ENCODE measurements at regions not wholly inside any gene's neighbourhood (a gene's known extent, or its start where the extent isn't known, plus 50 kb on each side); places are given as distances from the start of the nearest gene placed in this dataset.

DNA sequence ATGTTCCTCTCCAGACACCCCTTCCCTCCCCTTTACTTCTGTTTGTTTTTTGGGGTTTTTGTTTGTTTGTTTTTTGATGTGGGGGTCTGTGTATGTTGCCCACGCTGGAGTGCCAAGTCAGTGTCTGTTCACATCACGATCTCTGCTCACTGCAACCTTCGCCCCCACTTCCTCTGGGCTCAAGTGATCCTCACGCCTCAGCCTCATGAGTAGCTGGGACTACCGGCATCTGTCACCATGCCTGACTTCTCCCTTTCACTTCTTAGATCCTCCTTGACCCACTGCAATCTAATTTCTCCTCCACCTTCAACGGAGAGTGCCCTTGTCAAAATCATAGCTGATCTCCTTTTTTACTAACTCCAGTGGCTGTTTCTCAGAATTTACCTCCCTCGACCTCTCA, 100.7 kb upstream of the KIF26B start:
- H3K9me3 ChIP-seq (ENCODE audit: control insufficient read depth, low read length): no peaks in the 10 kb centered on the region
- H3K4me3 ChIP-seq (ENCODE audit: insufficient read depth, low read depth, low read length): no peak overlapping the region
- H3K4me1 ChIP-seq (ENCODE audit: control insufficient read depth, insufficient read depth, low read length): no peaks in the 10 kb centered on the region
- no peaks in the 10 kb centered on the region for H3K36me3 ChIP-seq (ENCODE audit: control insufficient read depth, insufficient read depth, low read length)
- 91 to 92% methylated on average over 7 of the region's 7 CpGs for WGBS, 2 experiments
- no peak overlapping the region for H3K27ac ChIP-seq (ENCODE audit: insufficient read depth, low read depth, low read length, poor library complexity, severe bottlenecking)
- no peaks in the 10 kb centered on the region for H3K27me3 ChIP-seq (ENCODE audit: control insufficient read depth, insufficient read depth, low read length, poor library complexity, severe bottlenecking)

GRCh38 chr1:245052258-245052657, 102.5 kb upstream of the KIF26B start:
- no peaks in the 10 kb centered on the region for H3K4me1 ChIP-seq (ENCODE audit: control insufficient read depth, insufficient read depth, low read length)
- WGBS, 2 experiments: 95% methylated on average over 10 of the region's 10 CpGs
- no peaks in the 10 kb centered on the region for H3K36me3 ChIP-seq (ENCODE audit: control insufficient read depth, insufficient read depth, low read length)
- no peak overlapping the region for H3K4me3 ChIP-seq (ENCODE audit: insufficient read depth, low read depth, low read length)
- no peaks in the 10 kb centered on the region for H3K27me3 ChIP-seq (ENCODE audit: control insufficient read depth, insufficient read depth, low read length, poor library complexity, severe bottlenecking)
- H3K27ac ChIP-seq (ENCODE audit: insufficient read depth, low read depth, low read length, poor library complexity, severe bottlenecking): no peak overlapping the region
- H3K9me3 ChIP-seq (ENCODE audit: control insufficient read depth, low read length): no peaks in the 10 kb centered on the region

DNA sequence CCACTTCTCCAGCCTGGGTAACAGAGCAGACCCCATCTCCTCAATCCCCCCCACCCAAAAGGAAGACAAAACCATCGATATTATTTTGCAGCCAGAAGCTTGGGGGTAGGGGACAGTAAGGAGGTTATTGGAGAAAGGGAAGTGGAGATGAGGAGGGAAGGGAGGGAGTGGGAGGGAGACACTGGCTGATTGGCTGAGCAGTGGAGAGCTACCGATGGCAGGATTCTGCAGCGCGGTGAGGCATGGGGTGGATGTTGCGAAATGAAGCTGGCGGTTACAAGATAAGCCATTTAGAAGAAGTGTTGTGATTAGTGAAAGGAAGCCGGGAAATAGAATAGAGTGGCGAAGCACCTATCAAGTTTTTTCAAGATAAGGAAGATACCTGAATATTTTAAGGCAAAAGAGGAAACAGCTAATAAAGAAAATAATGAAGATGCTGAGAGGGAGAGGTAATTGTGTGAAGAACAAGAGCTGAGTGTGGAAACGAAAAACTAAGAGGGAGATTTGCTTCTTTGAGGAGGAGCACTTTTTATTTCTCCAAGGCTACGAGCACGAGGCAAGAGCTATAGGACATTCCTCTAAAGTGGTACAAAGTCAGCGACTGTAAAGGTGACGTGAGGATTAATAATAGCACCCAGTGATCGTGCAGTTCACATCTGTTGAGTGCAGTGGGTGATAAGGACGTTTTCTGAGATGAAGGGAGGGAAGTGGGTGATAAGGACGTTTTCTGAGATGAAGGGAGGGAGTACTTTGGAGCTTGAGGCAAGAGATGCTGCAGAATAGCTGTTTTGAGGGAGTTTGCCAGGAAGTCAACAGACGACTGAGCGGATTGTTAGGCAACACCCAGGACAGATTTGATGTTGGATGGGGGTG, 103.2 kb upstream of the KIF26B start:
- H3K4me3 ChIP-seq (ENCODE audit: insufficient read depth, low read depth, low read length): no peak overlapping the region
- no peak overlapping the region for H3K27ac ChIP-seq (ENCODE audit: insufficient read depth, low read depth, low read length, poor library complexity, severe bottlenecking)
- no peaks in the 10 kb centered on the region for H3K27me3 ChIP-seq (ENCODE audit: control insufficient read depth, insufficient read depth, low read length, poor library complexity, severe bottlenecking)
- H3K9me3 ChIP-seq (ENCODE audit: control insufficient read depth, low read length): no peaks in the 10 kb centered on the region
- 77 to 78% methylated on average over 18 of the region's 18 CpGs for WGBS, 2 experiments
- H3K4me1 ChIP-seq (ENCODE audit: control insufficient read depth, insufficient read depth, low read length): no peaks in the 10 kb centered on the region
- no peaks in the 10 kb centered on the region for H3K36me3 ChIP-seq (ENCODE audit: control insufficient read depth, insufficient read depth, low read length)

DNA sequence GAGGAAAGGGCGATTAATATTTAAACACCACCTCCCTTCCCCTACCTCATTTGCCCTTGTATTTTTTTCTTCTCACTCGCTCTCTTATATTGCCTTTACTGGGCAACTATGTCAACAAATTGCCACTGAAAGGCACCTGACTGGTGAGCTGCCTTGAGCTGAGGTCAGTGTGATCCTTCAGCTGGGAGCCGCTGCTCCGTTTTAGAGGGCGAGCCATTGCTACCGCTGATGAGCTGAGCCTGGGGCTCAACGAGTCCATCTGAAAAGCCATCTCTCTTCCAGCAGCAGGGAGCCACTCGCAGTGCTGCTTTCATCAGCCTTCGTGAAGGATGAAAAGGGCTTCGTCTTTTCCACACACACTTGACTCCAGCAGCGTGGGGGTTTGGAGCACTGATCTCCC, 108.0 kb upstream of the KIF26B start:
- 24 to 25% methylated on average over 11 of the region's 11 CpGs for WGBS, 2 experiments
- no peaks in the 10 kb centered on the region for H3K4me1 ChIP-seq (ENCODE audit: control insufficient read depth, insufficient read depth, low read length)
- H3K4me3 ChIP-seq (ENCODE audit: insufficient read depth, low read depth, low read length): no peak overlapping the region
- H3K27me3 ChIP-seq (ENCODE audit: control insufficient read depth, insufficient read depth, low read length, poor library complexity, severe bottlenecking): no peaks in the 10 kb centered on the region
- H3K36me3 ChIP-seq (ENCODE audit: control insufficient read depth, insufficient read depth, low read length): no peaks in the 10 kb centered on the region
- H3K27ac ChIP-seq (ENCODE audit: insufficient read depth, low read depth, low read length, poor library complexity, severe bottlenecking): no peak overlapping the region
- H3K9me3 ChIP-seq (ENCODE audit: control insufficient read depth, low read length): no peaks in the 10 kb centered on the region

- Histone ChIP-seq H3K36me3 (ENCODE audit: control insufficient read depth, insufficient read depth, low read length) (no peaks in the 10 kb centered on the region), H3K4me3 (ENCODE audit: insufficient read depth, low read depth, low read length) (no peak overlapping the region), H3K27ac (ENCODE audit: insufficient read depth, low read depth, low read length, poor library complexity, severe bottlenecking) (no peak overlapping the region), H3K4me1 (ENCODE audit: control insufficient read depth, insufficient read depth, low read length) (peaks cover 3% of the 10 kb centered on the region), H3K27me3 (ENCODE audit: control insufficient read depth, insufficient read depth, low read length, poor library complexity, severe bottlenecking) (no peaks in the 10 kb centered on the region), H3K9me3 (ENCODE audit: control insufficient read depth, low read length) (no peaks in the 10 kb centered on the region)
- 90 to 92% methylated on average over 9 of the region's 9 CpGs for WGBS, 2 experiments
Observed at GRCh38 chr1:245046315-245046714, 108.5 kb upstream of the KIF26B start.

GRCh38 chr1:245045087-245045881, 109.5 kb upstream of the KIF26B start:
- H3K4me1 ChIP-seq (ENCODE audit: control insufficient read depth, insufficient read depth, low read length): peaks cover 8% of the 10 kb centered on the region
- H3K9me3 ChIP-seq (ENCODE audit: control insufficient read depth, low read length): no peaks in the 10 kb centered on the region
- no peak overlapping the region for H3K27ac ChIP-seq (ENCODE audit: insufficient read depth, low read depth, low read length, poor library complexity, severe bottlenecking)
- WGBS, 2 experiments: 86 to 87% methylated on average over 9 of the region's 9 CpGs
- H3K4me3 ChIP-seq (ENCODE audit: insufficient read depth, low read depth, low read length): no peak overlapping the region
- no peaks in the 10 kb centered on the region for H3K36me3 ChIP-seq (ENCODE audit: control insufficient read depth, insufficient read depth, low read length)
- no peaks in the 10 kb centered on the region for H3K27me3 ChIP-seq (ENCODE audit: control insufficient read depth, insufficient read depth, low read length, poor library complexity, severe bottlenecking)

- H3K27me3 ChIP-seq (ENCODE audit: control insufficient read depth, insufficient read depth, low read length, poor library complexity, severe bottlenecking): no peaks in the 10 kb centered on the region
- no peak overlapping the region for H3K4me3 ChIP-seq (ENCODE audit: insufficient read depth, low read depth, low read length)
- H3K9me3 ChIP-seq (ENCODE audit: control insufficient read depth, low read length): no peaks in the 10 kb centered on the region
- WGBS, 2 experiments: 90 to 96% methylated on average over 6 of the region's 6 CpGs
- H3K36me3 ChIP-seq (ENCODE audit: control insufficient read depth, insufficient read depth, low read length): no peaks in the 10 kb centered on the region
- no peak overlapping the region for H3K27ac ChIP-seq (ENCODE audit: insufficient read depth, low read depth, low read length, poor library complexity, severe bottlenecking)
- H3K4me1 ChIP-seq (ENCODE audit: control insufficient read depth, insufficient read depth, low read length): peaks cover 8% of the 10 kb centered on the region
Observed at GRCh38 chr1:245043611-245043940, 111.2 kb upstream of the KIF26B start.

DNA sequence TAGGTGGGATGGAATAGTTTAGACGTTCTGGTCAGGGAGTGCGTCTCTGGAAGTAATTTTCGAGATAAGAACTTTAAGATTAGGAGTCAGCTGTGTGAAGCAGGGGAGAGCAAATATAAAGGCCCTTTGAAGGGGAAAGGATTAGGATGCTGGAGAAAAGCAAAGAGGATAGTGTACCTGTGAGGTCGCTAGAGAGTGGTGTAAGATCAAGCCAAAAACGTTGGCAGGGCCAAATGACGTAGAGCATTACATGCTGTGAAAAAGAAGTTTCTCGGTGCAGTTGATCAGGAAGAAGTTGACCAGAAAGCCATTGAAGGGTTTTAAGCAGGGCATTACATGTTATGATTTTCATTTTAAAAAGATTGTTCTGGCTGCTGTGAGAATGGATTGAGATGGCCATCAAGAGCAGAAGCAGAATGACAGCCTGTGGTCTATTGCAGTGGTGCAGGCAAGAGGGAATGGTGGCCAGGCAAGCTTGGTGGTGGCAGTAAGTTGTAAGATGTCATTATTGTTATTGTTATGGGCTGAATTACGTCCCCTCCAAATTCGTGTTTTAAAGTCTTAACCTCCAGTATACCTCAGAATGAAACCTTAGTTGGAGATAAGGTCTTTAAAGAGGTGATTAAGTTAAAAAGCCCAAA, 113.6 kb upstream of the KIF26B start:
- Histone ChIP-seq H3K36me3 (ENCODE audit: control insufficient read depth, insufficient read depth, low read length) (no peaks in the 10 kb centered on the region), H3K4me1 (ENCODE audit: control insufficient read depth, insufficient read depth, low read length) (peaks cover 8% of the 10 kb centered on the region), H3K4me3 (ENCODE audit: insufficient read depth, low read depth, low read length) (no peak overlapping the region), H3K27me3 (ENCODE audit: control insufficient read depth, insufficient read depth, low read length, poor library complexity, severe bottlenecking) (no peaks in the 10 kb centered on the region), H3K9me3 (ENCODE audit: control insufficient read depth, low read length) (no peaks in the 10 kb centered on the region), H3K27ac (ENCODE audit: insufficient read depth, low read depth, low read length, poor library complexity, severe bottlenecking) (no peak overlapping the region)
- WGBS, 2 experiments: 77 to 82% methylated on average over 9 of the region's 9 CpGs

DNA sequence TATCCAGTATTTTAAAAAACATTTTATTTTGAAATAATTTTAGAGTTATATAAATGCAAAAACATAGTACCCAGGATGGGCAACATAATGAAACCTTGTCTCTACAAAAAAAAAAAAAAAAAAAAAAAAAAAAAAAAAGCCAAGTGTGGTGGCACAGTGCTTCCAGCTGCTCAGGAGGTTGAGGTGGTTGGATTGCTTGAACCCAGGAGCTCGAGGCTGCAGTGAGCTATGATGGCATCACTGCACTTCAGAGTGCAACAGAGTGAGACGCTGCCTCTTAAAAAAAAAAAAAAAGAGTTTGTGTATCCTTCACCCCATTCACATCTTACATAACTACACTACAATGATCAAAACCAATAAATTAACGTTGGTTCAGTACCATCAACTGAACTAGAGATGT, 115.6 kb upstream of the KIF26B start:
- Histone ChIP-seq H3K4me1 (ENCODE audit: control insufficient read depth, insufficient read depth, low read length) (peaks cover 8% of the 10 kb centered on the region), H3K36me3 (ENCODE audit: control insufficient read depth, insufficient read depth, low read length) (no peaks in the 10 kb centered on the region), H3K27ac (ENCODE audit: insufficient read depth, low read depth, low read length, poor library complexity, severe bottlenecking) (no peak overlapping the region), H3K9me3 (ENCODE audit: control insufficient read depth, low read length) (no peaks in the 10 kb centered on the region), H3K27me3 (ENCODE audit: control insufficient read depth, insufficient read depth, low read length, poor library complexity, severe bottlenecking) (no peaks in the 10 kb centered on the region), H3K4me3 (ENCODE audit: insufficient read depth, low read depth, low read length) (no peak overlapping the region)
- 94 to 97% methylated on average over 3 of the region's 3 CpGs for WGBS, 2 experiments

DNA sequence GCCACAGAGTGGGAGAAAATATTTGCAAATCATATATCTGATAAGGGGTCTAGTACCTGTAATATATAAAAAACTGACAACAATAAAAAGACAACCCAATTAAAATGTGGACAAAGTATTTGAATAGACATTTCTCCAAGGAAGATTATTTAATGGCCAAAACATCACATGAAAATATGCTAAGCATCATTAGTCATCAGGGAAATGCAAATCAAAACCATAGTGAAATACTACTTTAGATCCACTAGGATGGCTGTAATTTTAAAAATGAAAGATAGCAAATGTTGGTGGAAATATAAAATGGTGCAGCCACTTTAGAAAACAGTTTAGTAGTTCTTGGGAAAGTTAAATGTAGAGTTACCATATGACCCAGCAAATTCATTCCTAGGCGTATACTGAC, 118.7 kb upstream of the KIF26B start:
- H3K4me3 ChIP-seq (ENCODE audit: insufficient read depth, low read depth, low read length): no peak overlapping the region
- no peaks in the 10 kb centered on the region for H3K9me3 ChIP-seq (ENCODE audit: control insufficient read depth, low read length)
- H3K4me1 ChIP-seq (ENCODE audit: control insufficient read depth, insufficient read depth, low read length): peaks cover 3% of the 10 kb centered on the region
- WGBS, 2 experiments: 100% methylated on average over 1 of the region's 1 CpG; no CpG with 5 or more reads in 1 of the 2 experiments
- H3K27ac ChIP-seq (ENCODE audit: insufficient read depth, low read depth, low read length, poor library complexity, severe bottlenecking): no peak overlapping the region
- H3K36me3 ChIP-seq (ENCODE audit: control insufficient read depth, insufficient read depth, low read length): no peaks in the 10 kb centered on the region
- no peaks in the 10 kb centered on the region for H3K27me3 ChIP-seq (ENCODE audit: control insufficient read depth, insufficient read depth, low read length, poor library complexity, severe bottlenecking)

Measured in ectodermal cell (in vitro differentiated cells).